H1 (cell line): ENCODE measurements at regions not wholly inside any gene's neighbourhood (a gene's known extent, or its start where the extent isn't known, plus 50 kb on each side); places are given as distances from the start of the nearest gene placed in this dataset.

Experiments used
- TF ChIP-seq, protein P1 (sequence below): fragments of 300-600 bp; sonication (generic); IDR thresholded peaks from 2 replicates; pipeline ENCODE4 v1.7.1; 2012; ENCODE audit warnings: low read length, moderate library complexity, mild to moderate bottlenecking, inconsistent platforms; ENCODE audit not compliant: insufficient replicate concordance

DNA sequence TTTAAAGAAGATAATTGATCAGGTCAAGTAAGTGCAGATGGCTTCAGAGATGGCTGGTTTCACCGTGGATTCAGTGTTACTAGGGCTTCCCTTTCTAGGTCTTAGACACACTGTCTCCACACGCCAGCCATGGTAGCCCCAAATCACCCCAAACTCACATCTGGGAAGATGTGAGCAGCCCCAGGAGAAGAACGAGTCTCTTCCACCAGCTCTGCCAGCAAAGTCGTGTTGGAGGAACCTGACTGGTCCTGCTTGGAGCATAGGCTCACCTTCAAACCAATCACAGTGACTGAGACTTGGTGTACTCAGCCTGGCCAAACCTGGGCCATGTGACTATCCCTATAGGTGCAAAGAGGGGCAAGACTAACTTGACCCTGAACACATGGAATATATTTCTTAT lies 296.7 kb downstream of the RPLP1 start (continued):
- TF ChIP-seq, protein P1, sequence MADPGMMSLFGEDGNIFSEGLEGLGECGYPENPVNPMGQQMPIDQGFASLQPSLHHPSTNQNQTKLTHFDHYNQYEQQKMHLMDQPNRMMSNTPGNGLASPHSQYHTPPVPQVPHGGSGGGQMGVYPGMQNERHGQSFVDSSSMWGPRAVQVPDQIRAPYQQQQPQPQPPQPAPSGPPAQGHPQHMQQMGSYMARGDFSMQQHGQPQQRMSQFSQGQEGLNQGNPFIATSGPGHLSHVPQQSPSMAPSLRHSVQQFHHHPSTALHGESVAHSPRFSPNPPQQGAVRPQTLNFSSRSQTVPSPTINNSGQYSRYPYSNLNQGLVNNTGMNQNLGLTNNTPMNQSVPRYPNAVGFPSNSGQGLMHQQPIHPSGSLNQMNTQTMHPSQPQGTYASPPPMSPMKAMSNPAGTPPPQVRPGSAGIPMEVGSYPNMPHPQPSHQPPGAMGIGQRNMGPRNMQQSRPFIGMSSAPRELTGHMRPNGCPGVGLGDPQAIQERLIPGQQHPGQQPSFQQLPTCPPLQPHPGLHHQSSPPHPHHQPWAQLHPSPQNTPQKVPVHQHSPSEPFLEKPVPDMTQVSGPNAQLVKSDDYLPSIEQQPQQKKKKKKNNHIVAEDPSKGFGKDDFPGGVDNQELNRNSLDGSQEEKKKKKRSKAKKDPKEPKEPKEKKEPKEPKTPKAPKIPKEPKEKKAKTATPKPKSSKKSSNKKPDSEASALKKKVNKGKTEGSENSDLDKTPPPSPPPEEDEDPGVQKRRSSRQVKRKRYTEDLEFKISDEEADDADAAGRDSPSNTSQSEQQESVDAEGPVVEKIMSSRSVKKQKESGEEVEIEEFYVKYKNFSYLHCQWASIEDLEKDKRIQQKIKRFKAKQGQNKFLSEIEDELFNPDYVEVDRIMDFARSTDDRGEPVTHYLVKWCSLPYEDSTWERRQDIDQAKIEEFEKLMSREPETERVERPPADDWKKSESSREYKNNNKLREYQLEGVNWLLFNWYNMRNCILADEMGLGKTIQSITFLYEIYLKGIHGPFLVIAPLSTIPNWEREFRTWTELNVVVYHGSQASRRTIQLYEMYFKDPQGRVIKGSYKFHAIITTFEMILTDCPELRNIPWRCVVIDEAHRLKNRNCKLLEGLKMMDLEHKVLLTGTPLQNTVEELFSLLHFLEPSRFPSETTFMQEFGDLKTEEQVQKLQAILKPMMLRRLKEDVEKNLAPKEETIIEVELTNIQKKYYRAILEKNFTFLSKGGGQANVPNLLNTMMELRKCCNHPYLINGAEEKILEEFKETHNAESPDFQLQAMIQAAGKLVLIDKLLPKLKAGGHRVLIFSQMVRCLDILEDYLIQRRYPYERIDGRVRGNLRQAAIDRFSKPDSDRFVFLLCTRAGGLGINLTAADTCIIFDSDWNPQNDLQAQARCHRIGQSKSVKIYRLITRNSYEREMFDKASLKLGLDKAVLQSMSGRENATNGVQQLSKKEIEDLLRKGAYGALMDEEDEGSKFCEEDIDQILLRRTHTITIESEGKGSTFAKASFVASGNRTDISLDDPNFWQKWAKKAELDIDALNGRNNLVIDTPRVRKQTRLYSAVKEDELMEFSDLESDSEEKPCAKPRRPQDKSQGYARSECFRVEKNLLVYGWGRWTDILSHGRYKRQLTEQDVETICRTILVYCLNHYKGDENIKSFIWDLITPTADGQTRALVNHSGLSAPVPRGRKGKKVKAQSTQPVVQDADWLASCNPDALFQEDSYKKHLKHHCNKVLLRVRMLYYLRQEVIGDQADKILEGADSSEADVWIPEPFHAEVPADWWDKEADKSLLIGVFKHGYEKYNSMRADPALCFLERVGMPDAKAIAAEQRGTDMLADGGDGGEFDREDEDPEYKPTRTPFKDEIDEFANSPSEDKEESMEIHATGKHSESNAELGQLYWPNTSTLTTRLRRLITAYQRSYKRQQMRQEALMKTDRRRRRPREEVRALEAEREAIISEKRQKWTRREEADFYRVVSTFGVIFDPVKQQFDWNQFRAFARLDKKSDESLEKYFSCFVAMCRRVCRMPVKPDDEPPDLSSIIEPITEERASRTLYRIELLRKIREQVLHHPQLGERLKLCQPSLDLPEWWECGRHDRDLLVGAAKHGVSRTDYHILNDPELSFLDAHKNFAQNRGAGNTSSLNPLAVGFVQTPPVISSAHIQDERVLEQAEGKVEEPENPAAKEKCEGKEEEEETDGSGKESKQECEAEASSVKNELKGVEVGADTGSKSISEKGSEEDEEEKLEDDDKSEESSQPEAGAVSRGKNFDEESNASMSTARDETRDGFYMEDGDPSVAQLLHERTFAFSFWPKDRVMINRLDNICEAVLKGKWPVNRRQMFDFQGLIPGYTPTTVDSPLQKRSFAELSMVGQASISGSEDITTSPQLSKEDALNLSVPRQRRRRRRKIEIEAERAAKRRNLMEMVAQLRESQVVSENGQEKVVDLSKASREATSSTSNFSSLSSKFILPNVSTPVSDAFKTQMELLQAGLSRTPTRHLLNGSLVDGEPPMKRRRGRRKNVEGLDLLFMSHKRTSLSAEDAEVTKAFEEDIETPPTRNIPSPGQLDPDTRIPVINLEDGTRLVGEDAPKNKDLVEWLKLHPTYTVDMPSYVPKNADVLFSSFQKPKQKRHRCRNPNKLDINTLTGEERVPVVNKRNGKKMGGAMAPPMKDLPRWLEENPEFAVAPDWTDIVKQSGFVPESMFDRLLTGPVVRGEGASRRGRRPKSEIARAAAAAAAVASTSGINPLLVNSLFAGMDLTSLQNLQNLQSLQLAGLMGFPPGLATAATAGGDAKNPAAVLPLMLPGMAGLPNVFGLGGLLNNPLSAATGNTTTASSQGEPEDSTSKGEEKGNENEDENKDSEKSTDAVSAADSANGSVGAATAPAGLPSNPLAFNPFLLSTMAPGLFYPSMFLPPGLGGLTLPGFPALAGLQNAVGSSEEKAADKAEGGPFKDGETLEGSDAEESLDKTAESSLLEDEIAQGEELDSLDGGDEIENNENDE, result no peak
